ENCODE measurements at regions not wholly inside any gene's neighbourhood (a gene's known extent, or its start where the extent isn't known, plus 50 kb on each side); places are given as distances from the start of the nearest gene placed in this dataset.

GRCh38 chr3:83454353-83454752 lies 1504.4 kb upstream of the CADM2 start:
- Histone ChIP-seq H3K36me3 (ENCODE audit: control insufficient read depth, insufficient read depth, low read length, severe bottlenecking) (no peaks in the 10 kb centered on the region), H3K9me3 (ENCODE audit: control insufficient read depth, low read length) (no peaks in the 10 kb centered on the region), H3K4me1 (ENCODE audit: control insufficient read depth, insufficient read depth, low read length) (no peaks in the 10 kb centered on the region), H3K9ac (ENCODE audit: low read length) (no peak overlapping the region), H3K4me3 (ENCODE audit: low read length) (no peak overlapping the region), H3K27me3 (replicated peaks; ENCODE audit: control insufficient read depth, insufficient read depth, low read length) (no peaks in the 10 kb centered on the region)
- no peak for DNase-seq (ENCODE audit: low read depth)

- Histone ChIP-seq H3K9ac (ENCODE audit: low read length) (no peak overlapping the region), H3K27me3 (replicated peaks; ENCODE audit: control insufficient read depth, insufficient read depth, low read length) (no peaks in the 10 kb centered on the region), H3K4me3 (ENCODE audit: low read length) (no peak overlapping the region), H3K36me3 (ENCODE audit: control insufficient read depth, insufficient read depth, low read length, severe bottlenecking) (no peaks in the 10 kb centered on the region), H3K4me1 (ENCODE audit: control insufficient read depth, insufficient read depth, low read length) (no peaks in the 10 kb centered on the region), H3K9me3 (ENCODE audit: control insufficient read depth, low read length) (no peaks in the 10 kb centered on the region)
- no peak for DNase-seq (ENCODE audit: low read depth)
Observed at GRCh38 chr3:83457551-83457950, 1501.2 kb upstream of the CADM2 start.

- DNase-seq (ENCODE audit: low read depth) = no peak
- no peak overlapping the region for H3K4me3 ChIP-seq (ENCODE audit: low read length)
- no peaks in the 10 kb centered on the region for H3K27me3 ChIP-seq (replicated peaks; ENCODE audit: control insufficient read depth, insufficient read depth, low read length)
- H3K36me3 ChIP-seq (ENCODE audit: control insufficient read depth, insufficient read depth, low read length, severe bottlenecking) = no peaks in the 10 kb centered on the region
- no peaks in the 10 kb centered on the region for H3K9me3 ChIP-seq (ENCODE audit: control insufficient read depth, low read length)
- H3K9ac ChIP-seq (ENCODE audit: low read length) = no peak overlapping the region
- H3K4me1 ChIP-seq (ENCODE audit: control insufficient read depth, insufficient read depth, low read length) = no peaks in the 10 kb centered on the region
Observed at GRCh38 chr3:83460052-83460451, 1498.7 kb upstream of the CADM2 start.

GRCh38 chr3:83461411-83461810 lies 1497.4 kb upstream of the CADM2 start:
- no peak overlapping the region for H3K9ac ChIP-seq (ENCODE audit: low read length)
- H3K9me3 ChIP-seq (ENCODE audit: control insufficient read depth, low read length) = no peaks in the 10 kb centered on the region
- no peak for DNase-seq (ENCODE audit: low read depth)
- H3K27me3 ChIP-seq (replicated peaks; ENCODE audit: control insufficient read depth, insufficient read depth, low read length) = no peaks in the 10 kb centered on the region
- no peak overlapping the region for H3K4me3 ChIP-seq (ENCODE audit: low read length)
- no peaks in the 10 kb centered on the region for H3K36me3 ChIP-seq (ENCODE audit: control insufficient read depth, insufficient read depth, low read length, severe bottlenecking)
- no peaks in the 10 kb centered on the region for H3K4me1 ChIP-seq (ENCODE audit: control insufficient read depth, insufficient read depth, low read length)

- H3K9me3 ChIP-seq (ENCODE audit: control insufficient read depth, low read length) = no peaks in the 10 kb centered on the region
Observed at GRCh38 chr3:83477563-83477962, 1481.2 kb upstream of the CADM2 start.

GRCh38 chr3:83482402-83483070 lies 1476.3 kb upstream of the CADM2 start:
- H3K9ac ChIP-seq (ENCODE audit: low read length) = no peak overlapping the region
- no peaks in the 10 kb centered on the region for H3K9me3 ChIP-seq (ENCODE audit: control insufficient read depth, low read length)
- no peaks in the 10 kb centered on the region for H3K36me3 ChIP-seq (ENCODE audit: control insufficient read depth, insufficient read depth, low read length, severe bottlenecking)
- DNase-seq (ENCODE audit: low read depth) = no peak
- no peak overlapping the region for H3K4me3 ChIP-seq (ENCODE audit: low read length)
- no peaks in the 10 kb centered on the region for H3K27me3 ChIP-seq (replicated peaks; ENCODE audit: control insufficient read depth, insufficient read depth, low read length)
- H3K4me1 ChIP-seq (ENCODE audit: control insufficient read depth, insufficient read depth, low read length) = no peaks in the 10 kb centered on the region

More at GRCh38 chr3:83477563-83477962, 1481.2 kb upstream of the CADM2 start:
- no peak for DNase-seq (ENCODE audit: low read depth)
- H3K27me3 ChIP-seq (replicated peaks; ENCODE audit: control insufficient read depth, insufficient read depth, low read length) = no peaks in the 10 kb centered on the region
- H3K9ac ChIP-seq (ENCODE audit: low read length) = no peak overlapping the region
- H3K4me1 ChIP-seq (ENCODE audit: control insufficient read depth, insufficient read depth, low read length) = no peaks in the 10 kb centered on the region
- H3K4me3 ChIP-seq (ENCODE audit: low read length) = no peak overlapping the region
- H3K36me3 ChIP-seq (ENCODE audit: control insufficient read depth, insufficient read depth, low read length, severe bottlenecking) = no peaks in the 10 kb centered on the region

GRCh38 chr3:83496462-83496861 lies 1462.3 kb upstream of the CADM2 start:
- no peak for DNase-seq (ENCODE audit: low read depth)
- Histone ChIP-seq H3K36me3 (ENCODE audit: control insufficient read depth, insufficient read depth, low read length, severe bottlenecking) (no peaks in the 10 kb centered on the region), H3K27me3 (replicated peaks; ENCODE audit: control insufficient read depth, insufficient read depth, low read length) (no peaks in the 10 kb centered on the region), H3K9me3 (ENCODE audit: control insufficient read depth, low read length) (no peaks in the 10 kb centered on the region), H3K9ac (ENCODE audit: low read length) (no peak overlapping the region), H3K4me1 (ENCODE audit: control insufficient read depth, insufficient read depth, low read length) (no peaks in the 10 kb centered on the region), H3K4me3 (ENCODE audit: low read length) (no peak overlapping the region)

- no peaks in the 10 kb centered on the region for H3K4me1 ChIP-seq (ENCODE audit: control insufficient read depth, insufficient read depth, low read length)
- H3K36me3 ChIP-seq (ENCODE audit: control insufficient read depth, insufficient read depth, low read length, severe bottlenecking) = no peaks in the 10 kb centered on the region
- no peaks in the 10 kb centered on the region for H3K9me3 ChIP-seq (ENCODE audit: control insufficient read depth, low read length)
- no peak overlapping the region for H3K4me3 ChIP-seq (ENCODE audit: low read length)
- no peak overlapping the region for H3K9ac ChIP-seq (ENCODE audit: low read length)
- H3K27me3 ChIP-seq (replicated peaks; ENCODE audit: control insufficient read depth, insufficient read depth, low read length) = no peaks in the 10 kb centered on the region
- no peak for DNase-seq (ENCODE audit: low read depth)
Observed at GRCh38 chr3:83498361-83499016, 1460.3 kb upstream of the CADM2 start.

- H3K4me3 ChIP-seq (ENCODE audit: low read length) = no peak overlapping the region
- H3K9ac ChIP-seq (ENCODE audit: low read length) = no peak overlapping the region
- H3K36me3 ChIP-seq (ENCODE audit: control insufficient read depth, insufficient read depth, low read length, severe bottlenecking) = no peaks in the 10 kb centered on the region
- H3K27me3 ChIP-seq (replicated peaks; ENCODE audit: control insufficient read depth, insufficient read depth, low read length) = no peaks in the 10 kb centered on the region
- H3K4me1 ChIP-seq (ENCODE audit: control insufficient read depth, insufficient read depth, low read length) = no peaks in the 10 kb centered on the region
- H3K9me3 ChIP-seq (ENCODE audit: control insufficient read depth, low read length) = no peaks in the 10 kb centered on the region
- DNase-seq (ENCODE audit: low read depth) = no peak
Observed at GRCh38 chr3:83500422-83500821, 1458.4 kb upstream of the CADM2 start.

- H3K4me1 ChIP-seq (ENCODE audit: control insufficient read depth, insufficient read depth, low read length) = no peaks in the 10 kb centered on the region
- no peak overlapping the region for H3K9ac ChIP-seq (ENCODE audit: low read length)
Observed at GRCh38 chr3:83500931-83501330, 1457.9 kb upstream of the CADM2 start.

GRCh38 chr3:83513051-83513450 lies 1445.7 kb upstream of the CADM2 start:
- Histone ChIP-seq H3K36me3 (ENCODE audit: control insufficient read depth, insufficient read depth, low read length, severe bottlenecking) (no peaks in the 10 kb centered on the region), H3K9ac (ENCODE audit: low read length) (no peak overlapping the region), H3K4me1 (ENCODE audit: control insufficient read depth, insufficient read depth, low read length) (no peaks in the 10 kb centered on the region), H3K4me3 (ENCODE audit: low read length) (no peak overlapping the region), H3K27me3 (replicated peaks; ENCODE audit: control insufficient read depth, insufficient read depth, low read length) (no peaks in the 10 kb centered on the region), H3K9me3 (ENCODE audit: control insufficient read depth, low read length) (no peaks in the 10 kb centered on the region)
- no peak for DNase-seq (ENCODE audit: low read depth)

More at GRCh38 chr3:83500931-83501330, 1457.9 kb upstream of the CADM2 start:
- Histone ChIP-seq H3K36me3 (ENCODE audit: control insufficient read depth, insufficient read depth, low read length, severe bottlenecking) (no peaks in the 10 kb centered on the region), H3K4me3 (ENCODE audit: low read length) (no peak overlapping the region), H3K27me3 (replicated peaks; ENCODE audit: control insufficient read depth, insufficient read depth, low read length) (no peaks in the 10 kb centered on the region), H3K9me3 (ENCODE audit: control insufficient read depth, low read length) (peaks cover 3% of the 10 kb centered on the region)
- DNase-seq (ENCODE audit: low read depth) = no peak

Data from adipocyte (in vitro differentiated cells).